ENCODE measurements at regions not wholly inside any gene's neighbourhood (a gene's known extent, or its start where the extent isn't known, plus 50 kb on each side); places are given as distances from the start of the nearest gene placed in this dataset.
"Not testable (repeated sequence)": the region's sequence is repeated elsewhere in the genome, so short reads cannot be mapped to it uniquely, and the experiment has no call there.

DNA sequence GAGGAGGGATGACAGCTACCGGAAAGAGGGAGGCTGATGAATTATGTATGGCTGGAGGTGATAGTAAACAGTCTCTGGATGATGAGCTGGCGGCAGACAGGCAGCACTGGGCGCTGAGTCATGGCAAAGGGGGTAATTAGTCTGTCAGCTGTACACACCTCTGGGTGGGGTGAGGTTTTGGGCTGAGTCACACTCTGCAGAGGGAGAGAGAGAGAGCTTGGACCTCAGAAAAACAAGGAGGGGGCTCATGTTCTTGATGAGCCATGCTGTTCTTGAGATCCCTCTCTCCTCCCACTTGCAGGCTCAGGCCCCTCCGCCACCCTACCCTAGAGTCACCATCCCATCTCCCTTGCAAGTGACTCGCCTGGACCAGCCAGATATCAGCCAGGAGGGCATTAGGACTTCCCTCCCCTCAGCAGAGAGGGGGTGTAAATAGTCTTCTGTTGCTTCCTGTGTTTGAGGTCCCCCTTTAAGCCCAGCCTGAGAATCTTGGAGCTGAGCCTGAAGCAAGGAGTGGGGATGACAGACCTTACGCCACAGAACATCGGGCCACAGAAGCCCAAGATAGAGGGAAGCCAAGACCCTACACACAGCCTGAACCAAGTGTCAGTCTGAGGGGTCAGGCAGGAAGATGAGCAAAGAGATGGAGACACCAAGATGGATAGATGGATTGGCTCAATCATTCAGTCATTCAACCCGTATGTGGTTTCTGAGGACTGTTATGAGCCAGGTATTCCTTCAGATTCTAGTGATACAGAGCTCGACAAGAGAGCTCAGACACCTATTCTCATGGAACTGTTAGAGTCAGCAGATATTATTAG, 383.2 kb upstream of the CCL2 start:
- in situ Hi-C loops (cut with MboI; ENCODE audit: low sequenced_read_pairs): no loop called here

DNA sequence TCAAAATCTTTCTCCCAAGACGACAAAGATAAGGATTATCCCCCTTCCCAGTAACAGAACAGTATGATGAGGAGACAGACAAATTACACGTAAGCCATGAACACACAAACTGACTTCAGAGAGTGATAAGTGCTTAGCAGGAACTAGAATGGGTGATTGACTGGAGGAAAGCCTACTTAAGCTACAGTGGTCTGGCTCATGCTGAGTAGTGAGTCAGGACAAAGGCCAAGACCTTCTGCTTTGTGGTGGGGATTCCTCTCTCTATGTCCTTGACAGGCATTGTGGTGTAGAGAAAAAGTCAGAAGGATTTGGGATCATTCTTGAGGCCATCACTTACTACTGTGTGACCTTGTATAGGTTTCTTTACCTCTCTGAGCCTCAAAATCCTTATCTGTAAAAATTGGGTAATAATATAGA, 381.9 kb upstream of the CCL2 start:
- in situ Hi-C loops (cut with MboI; ENCODE audit: low sequenced_read_pairs): no loop called here

DNA sequence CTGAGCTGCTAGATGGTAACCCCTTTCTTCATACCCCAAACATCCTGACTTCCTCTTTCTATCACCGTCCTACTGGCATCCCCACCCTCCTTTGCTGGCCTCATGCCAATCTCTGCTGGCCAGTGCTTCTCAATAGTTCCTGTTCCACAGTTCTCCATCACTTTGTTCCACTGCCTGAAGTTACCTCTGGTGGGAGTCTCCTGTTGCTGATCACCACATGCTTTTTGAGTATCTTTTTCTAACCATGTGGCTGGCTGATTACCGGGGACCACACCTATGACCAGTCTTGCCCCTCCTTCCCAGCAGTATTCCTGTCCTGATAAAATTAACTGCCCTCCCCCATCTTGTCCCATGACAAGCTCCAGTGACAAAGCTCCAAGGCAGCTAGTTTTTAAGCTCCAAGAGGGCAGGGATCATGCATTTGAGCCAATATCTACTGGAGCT, 380.4 kb upstream of the CCL2 start:
- in situ Hi-C loops (cut with MboI; ENCODE audit: low sequenced_read_pairs): no loop called here

DNA sequence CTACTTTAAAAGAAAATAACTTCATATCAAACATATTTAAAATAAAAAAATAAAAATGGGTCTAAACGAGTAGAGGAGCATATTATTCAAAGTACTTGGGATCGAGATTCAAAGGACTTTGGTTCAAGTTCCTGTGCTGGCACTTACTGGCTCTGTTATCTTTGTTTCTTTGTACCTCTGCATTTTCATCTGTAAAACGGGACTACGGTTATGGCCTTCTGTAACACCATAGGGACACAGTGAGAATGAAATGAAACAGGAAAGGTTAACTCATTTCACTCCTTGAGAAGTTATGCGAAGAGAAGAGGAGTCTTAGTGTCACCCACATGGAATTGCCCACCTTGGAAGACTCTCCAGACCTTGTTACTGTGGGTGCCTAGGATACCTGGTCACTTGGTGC, 379.1 kb upstream of the CCL2 start:
- in situ Hi-C loops (cut with MboI; ENCODE audit: low sequenced_read_pairs): no loop called here

DNA sequence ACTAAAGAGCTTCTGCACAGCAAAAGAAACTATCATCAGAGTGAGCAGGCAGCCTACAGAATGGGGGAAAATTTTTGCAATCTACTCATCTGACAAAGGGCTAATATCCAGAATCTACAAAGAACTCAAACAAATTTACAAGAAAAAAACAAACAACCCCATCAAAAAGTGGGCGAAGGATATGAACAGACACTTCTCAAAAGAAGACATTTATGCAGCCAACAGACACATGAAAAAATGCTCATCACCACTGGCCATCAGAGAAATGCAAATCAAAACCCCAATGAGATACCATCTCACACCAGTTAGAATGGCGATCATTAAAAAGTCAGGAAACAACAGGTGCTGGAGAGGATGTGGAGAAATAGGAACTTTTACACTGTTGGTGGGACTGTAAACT, 372.8 kb upstream of the CCL2 start:
- in situ Hi-C loops (cut with MboI; ENCODE audit: low sequenced_read_pairs): not testable (repeated sequence)

DNA sequence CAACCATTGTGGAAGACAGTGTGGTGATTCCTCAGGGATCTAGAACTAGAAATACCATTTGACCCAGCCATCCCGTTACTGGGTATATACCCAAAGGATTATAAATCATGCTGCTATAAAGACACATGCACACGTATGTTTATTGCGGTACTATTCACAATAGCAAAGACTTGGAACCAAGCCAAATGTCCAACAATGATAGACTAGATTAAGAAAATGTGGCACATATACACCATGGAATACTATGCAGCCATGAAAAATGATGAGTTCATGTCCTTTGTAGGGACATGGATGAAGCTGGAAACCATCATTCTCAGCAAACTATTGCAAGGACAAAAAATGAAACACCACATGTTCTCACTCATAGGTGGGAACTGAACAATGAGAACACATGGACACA, 372.4 kb upstream of the CCL2 start:
- in situ Hi-C loops (cut with MboI; ENCODE audit: low sequenced_read_pairs): not testable (repeated sequence)

DNA sequence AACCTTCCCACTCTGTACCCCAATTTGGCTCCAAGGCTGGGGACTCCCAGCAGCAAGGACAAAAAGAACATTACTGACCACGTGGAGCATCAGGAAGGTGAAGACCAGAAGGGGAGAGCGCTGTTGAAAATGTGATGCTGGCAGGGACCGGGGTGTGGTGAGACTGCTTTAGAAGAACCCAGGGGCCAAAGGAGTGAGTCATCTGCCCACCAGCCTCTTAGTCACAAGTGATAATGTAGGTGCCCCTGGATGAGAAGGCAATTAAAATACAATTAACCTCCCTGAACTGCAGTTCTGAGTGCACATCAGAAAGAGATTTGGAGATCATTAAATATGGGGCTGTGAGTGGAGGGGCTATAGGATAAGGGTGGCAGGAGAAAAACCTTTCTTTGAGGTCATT, 366.6 kb upstream of the CCL2 start:
- in situ Hi-C loops (cut with MboI; ENCODE audit: low sequenced_read_pairs): no loop called here

DNA sequence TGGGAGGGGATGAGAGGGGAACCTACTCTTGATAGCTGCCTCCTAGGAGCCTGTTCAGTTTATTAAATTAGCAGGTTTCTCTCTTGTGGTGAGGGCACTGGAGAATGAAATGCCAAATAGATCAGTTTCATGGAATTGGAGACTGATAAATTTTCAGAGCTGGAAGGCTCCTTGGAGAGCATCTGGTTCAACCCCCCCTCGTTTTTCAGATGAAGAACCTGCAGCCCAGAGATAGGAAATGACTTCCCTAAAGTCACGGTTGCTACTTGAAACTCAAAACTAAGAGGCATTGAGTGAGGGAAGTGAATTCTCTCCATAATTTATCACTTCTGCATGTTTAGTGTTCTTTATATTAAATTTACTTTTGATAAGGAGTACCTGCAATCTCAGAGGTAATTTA, 366.0 kb upstream of the CCL2 start:
- in situ Hi-C loops (cut with MboI; ENCODE audit: low sequenced_read_pairs): no loop called here

DNA sequence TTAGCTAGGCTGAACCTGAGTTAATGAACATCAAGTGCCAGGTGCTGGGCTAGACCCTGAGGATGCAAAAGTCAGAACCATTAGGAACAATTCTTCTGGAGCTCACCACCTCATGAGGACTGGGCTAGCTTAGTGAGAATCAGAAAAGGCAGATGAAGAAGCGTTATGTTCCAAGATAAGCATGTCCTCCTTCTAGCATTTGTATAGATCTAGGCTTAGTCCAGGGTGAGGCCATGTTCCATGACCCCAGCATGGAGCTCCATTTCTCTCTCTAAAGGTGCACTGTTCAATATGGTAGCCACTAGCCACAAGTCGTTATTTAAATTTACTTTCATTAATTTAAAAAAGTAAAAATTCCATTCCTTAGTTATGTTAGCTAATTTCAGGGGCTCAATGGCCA, 365.3 kb upstream of the CCL2 start:
- in situ Hi-C loops (cut with MboI; ENCODE audit: low sequenced_read_pairs): no loop called here

DNA sequence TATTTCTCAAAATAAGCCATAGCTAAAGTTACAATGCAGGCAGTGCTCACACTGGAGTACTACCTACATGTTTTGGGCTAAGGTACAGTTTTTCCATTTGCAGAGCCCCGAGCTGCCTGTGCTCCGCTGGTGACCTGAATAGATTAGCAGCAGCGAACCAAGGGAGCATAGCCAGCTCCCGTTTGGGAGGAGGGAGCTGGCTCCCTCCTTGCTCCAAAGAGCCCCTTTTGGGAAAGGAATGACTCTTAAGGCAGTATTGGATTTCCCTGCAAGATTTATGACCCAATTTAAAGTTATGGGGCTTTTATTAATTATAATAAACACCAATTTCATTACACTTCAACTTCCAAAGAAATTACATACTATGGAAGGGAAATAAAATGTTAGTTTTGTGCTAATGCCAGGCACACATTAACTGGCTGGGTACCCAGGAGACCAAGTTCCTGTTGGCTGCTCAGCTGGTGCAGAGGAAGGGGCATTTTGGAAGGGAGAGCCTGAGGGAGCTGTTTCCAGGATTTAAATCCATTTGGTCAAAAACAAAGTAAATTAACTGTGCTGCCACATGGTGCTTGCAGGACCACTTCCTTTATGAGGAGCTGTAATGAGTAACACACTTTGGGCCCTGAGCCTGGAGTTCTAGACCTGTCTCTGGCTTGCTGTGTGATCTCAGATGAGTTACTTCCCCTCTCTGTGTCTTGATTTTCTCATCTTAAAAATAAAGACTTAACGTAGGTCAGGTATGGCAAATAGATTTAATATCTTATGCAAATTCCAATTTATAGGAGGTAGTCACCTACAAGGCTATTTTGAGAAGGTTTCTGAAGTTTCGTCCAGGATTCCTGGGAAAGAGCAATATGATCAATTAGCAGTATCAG, 362.1 kb upstream of the CCL2 start:
- in situ Hi-C loops (cut with MboI; ENCODE audit: low sequenced_read_pairs): no loop called here

DNA sequence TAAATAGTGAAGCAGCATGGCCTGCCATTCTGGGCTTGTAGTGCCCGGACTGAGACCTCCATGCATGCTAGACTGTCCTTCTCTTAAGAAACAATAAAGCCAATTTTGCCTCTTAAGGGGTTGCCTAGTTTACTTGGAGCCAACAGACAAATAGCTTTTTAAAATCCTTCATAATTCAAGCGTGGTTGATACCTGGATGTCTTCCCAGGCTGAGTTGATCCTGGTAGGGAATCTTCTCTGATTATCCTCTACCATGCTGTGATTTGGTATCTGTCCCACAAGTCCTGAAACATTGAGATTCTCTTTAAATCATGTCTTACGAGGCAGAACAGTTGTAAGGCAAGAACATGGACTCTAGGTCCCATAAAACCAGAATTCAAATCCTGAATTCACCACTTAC, 359.6 kb upstream of the CCL2 start:
- in situ Hi-C loops (cut with MboI; ENCODE audit: low sequenced_read_pairs): no loop called here

DNA sequence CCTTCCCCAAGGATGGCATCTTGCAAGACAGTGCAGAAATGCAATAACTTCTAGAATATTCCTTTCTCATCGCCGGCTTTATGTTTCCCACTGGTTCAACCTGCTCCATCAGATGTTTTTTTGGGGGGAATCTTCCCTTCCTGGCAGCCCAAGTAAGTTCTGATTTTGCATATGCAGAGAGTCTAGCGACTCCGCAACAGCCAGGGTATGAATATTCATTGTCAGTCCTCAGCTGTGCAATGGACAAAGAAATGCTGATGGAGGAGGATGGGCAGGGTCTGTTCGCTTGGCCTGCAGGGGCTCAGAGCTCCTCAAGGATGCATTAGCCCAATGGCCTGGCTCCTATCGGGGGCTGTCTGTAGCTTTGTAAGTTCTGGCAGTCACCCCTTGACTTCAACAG, 358.8 kb upstream of the CCL2 start:
- in situ Hi-C loops (cut with MboI; ENCODE audit: low sequenced_read_pairs): no loop called here

DNA sequence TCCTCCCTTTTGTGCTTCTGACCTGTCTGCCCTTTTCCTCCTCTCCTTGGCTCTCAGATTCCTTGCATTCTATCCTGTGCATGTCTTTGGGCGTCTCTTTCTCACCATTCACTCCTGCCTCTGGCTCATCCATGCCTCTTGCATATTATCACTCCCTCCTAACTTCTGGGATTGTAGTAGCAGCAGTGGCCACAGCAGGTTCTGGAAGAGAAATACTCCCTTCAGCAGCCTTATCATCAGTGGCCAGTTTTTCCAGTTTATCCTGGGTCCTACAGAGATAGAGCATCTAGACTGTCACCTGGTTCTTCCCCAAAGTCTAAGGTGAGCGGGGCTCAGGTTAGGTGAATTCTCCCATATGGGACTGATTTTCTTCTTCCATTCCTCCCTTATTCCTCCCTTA, 354.0 kb upstream of the CCL2 start:
- in situ Hi-C loops (cut with MboI; ENCODE audit: low sequenced_read_pairs): no loop called here

DNA sequence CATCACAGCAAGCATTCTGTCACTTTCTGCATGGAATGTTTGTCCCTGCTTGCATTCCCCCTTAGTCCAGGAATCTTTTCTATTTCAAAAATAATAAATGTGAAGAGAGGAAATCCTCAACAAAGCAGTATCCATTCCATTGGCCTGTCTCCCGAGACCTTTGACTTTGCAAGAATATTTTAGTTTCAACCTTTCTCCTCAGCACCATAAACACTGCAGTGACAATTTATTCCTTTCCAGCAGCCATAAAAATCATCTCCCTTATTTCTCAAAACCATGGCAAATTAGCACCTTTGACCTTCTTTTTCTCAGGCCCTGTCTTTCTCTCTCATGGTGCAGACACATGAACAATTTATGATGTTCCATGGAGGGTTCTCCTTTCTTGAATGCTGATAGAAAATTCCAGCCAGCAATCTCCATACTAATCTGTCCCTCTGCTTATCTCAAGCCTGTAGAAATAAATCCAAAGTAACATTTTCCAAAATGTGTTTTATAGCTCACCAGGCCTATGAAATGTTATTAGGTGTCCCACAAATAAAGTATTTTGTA, 352.1 kb upstream of the CCL2 start:
- in situ Hi-C loops (cut with MboI; ENCODE audit: low sequenced_read_pairs): no loop called here

DNA sequence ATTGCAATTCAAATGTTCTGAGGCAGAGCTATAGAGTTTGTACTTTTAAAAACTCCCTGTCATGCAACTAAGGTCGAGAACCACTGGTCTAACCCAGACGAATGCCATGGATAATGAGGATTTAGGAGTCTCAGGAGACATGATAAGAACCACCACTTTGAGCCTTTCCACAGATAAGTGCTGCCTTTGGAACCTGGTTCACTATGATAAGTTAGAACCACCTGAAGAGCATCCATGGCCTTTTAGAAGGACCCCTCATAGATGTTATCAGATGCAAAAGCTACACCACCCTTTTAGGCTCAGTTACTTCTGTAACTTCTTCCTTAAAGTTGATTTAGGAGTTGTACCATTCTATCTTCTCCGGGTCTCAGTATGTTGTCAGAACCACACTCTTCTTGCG, 350.6 kb upstream of the CCL2 start:
- in situ Hi-C loops (cut with MboI; ENCODE audit: low sequenced_read_pairs): no loop called here

DNA sequence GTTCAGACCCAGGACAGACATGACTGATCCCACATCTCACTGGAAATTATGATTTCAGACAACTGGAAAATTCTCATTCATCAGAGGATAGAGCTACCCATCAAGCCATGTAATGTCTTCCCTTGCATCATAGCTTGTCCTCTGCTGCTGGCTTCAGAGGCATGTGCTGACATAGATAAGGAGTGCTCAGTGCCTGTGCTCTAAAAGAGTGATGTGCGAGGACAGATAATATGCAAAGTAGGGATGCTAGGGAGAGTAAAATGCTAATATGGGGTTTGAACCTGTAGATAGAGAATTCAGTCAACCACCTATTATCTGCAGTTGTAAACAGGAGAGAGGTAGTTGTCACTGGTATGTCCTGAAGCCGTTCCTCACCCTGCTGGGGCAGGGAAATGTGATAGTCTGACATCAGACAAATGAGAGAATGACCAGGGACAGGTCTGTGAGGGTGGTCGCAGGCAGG, 349.7 kb upstream of the CCL2 start:
- in situ Hi-C loops (cut with MboI; ENCODE audit: low sequenced_read_pairs): no loop called here

DNA sequence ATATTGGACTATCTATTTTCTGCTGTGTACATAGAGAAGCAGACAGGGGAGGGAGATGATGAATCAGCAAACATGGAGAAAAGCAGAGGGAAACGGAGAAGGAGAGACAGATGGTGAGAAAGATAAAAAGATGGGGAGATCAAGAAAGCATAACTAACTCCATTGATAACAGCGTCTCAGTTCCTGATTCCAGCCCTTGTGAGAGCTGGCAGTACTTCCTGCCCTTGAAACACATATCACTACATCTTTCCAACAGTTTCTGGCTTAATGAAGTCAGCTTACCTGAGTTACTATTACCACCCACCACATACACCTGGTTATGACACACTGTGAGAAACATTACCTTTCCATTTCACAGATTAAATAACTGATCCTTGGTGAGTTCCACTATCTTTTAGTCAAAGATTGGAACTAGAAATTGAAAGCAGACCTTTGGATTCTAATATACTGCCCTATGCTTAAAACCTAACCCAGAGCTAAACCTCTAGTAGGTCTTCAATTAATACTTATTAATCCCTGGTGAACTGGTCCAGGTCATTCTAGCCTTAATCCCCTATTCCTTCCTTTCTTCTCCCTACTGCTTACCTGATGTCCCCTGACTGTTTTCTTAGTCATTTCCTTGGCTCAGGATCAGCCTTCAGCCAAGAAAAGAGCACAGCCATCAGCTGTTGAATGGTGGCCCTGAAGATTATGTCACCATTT, 346.6 kb upstream of the CCL2 start:
- in situ Hi-C loops (cut with MboI; ENCODE audit: low sequenced_read_pairs): no loop called here

DNA sequence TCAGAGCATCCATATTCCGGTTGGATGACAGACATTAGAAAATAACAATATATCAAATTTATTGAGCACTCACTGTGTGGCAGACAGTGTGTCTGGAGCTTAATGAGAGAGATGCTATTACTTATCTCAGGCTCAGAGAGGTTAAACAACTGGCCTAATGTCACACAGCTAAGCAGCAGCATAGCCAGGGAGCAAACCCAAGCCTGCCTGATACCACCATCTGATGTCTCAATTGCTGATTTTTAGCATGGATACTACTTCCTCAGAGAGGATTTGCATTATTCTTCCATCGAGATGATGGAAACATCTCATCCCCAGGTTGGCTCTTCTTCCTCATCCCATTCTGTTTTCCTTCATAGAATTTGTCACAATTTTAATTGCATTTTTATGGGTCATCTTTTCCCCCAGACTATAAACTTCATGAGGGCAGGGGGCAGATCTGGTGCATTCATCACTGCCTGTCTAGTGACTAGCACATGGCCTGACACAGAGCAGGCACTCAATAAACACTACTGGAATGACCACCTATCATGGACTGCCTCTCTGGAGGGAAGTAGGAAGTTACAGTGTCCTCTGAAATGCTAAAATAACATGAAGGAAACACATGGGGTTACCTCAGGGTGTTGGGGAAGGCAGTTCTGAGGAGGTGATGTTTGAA, 344.8 kb upstream of the CCL2 start:
- in situ Hi-C loops (cut with MboI; ENCODE audit: low sequenced_read_pairs): no loop called here

DNA sequence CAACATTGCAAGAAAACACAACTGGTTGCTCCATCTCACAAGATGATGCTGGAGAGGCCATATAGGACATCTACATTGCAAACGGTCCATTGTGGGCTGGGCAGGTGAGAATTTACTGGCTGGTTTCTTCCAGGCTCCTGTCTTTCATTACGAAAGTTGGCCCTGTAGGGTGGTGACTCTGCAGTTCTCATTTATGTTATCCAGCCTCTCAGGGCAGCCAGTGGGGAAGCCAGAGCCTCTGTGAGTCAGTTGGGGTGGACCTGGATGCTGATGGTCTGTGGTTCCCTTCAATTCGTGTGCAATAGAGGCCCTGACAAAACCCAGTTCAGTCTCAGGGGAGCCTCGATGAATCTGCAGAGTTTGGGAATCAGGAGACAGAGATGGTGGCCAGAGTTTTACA, 341.0 kb upstream of the CCL2 start:
- in situ Hi-C loops (cut with MboI; ENCODE audit: low sequenced_read_pairs): no loop called here

DNA sequence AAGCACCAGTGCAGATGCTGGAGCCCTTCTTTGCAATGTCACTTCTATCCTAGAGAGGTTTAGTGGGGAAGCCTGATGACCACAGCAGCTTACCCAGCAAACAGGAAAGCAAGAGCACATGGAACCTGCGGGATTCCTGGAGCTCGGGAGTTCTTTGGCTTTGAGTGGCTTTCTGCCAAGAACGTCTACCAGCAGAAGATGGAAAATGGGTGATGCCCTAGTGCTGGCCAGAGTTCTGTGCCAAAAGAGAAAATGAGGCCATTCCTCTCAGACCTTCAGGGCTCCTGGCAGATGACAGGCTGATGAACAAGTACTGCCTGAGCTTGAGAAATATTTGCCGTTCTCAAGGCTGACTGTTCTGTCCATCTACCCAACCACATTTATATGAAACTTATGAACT, 332.1 kb upstream of the CCL2 start:
- in situ Hi-C loops (cut with MboI; ENCODE audit: low sequenced_read_pairs): no loop called here

DNA sequence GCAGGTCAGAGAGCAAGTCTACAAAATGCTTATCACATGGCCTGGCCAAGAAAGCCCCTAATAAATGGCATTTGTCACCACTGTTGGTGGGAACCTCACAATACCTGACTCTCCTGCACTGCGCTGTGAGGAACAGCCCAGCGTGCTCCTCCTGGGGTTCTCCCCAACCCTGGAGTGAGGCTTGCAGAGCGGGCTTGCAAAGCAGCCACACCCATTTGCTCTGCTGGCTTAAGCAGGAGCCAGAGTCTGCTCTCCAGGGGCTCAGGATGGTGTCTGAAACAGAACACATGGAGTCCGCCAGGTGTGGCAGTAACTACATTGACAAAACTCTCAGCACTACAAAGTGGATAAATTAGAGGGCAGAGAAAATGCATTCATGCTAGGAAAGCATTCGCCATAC, 331.0 kb upstream of the CCL2 start:
- in situ Hi-C loops (cut with MboI; ENCODE audit: low sequenced_read_pairs): no loop called here

Data from HL-60/S4 (cell line).